ENCODE measurements at regions not wholly inside any gene's neighbourhood (a gene's known extent, or its start where the extent isn't known, plus 50 kb on each side); places are given as distances from the start of the nearest gene placed in this dataset.
A peak's percentile ranks its signal among the peaks of the same experiment; 100 is the strongest.
"Not testable (repeated sequence)": the region's sequence is repeated elsewhere in the genome, so short reads cannot be mapped to it uniquely, and the experiment has no call there.

DNA sequence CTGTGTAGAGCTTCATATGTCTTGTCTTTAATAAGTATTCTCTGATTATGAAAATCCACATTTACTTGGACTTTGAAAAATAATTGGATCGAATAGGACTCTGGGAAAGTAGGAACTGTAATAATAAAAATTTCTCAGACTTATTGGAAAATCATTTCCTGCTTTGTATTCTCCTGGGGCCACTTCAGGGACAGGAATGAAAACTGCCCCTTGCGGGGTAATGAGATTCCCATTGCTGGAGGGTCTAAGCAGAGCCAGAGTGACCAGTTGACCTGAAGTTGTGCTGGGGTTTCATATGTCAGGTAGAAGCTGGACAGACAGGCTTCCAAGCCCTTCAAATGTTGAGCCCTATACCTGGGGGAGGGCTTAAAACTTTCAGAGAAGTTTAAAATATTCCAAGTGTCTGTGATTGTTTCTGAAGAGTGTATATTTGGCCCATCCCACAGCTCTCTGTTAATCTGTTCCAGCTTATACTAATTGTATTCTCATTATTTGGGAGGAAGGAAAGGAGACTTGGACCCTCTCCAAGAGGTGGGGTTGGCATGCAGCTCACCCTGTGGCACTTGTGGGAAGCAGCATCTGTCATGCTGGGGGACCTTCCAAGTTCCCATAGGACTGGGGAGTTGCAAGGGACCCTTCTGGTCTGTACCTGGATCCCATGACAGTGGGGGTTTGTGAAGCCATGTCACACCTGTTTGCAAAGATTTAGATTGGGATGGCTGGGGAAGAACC is 268.7 kb upstream of the ATP5MC3 start:
- DNase-seq: no peak

DNA sequence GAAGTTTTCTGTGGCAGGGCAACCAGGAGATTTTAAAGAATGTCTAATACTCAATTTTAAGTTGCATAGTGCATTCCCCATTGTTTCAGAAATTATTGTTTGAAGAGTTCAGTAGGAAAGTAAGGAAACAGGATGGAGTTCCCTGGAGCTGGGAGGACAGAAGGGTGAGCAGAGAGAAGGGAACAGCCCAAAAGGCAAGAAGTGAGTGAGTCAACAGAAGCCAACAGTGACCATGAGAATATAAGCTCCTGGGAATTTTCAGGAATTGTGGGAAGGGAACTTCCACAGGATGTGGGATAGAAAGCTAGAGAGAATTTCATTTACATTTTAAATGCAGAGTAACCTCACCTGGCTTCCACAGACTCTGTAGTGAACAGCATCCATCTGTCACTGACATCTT is 268.1 kb upstream of the ATP5MC3 start:
- DNase-seq: no peak

DNA sequence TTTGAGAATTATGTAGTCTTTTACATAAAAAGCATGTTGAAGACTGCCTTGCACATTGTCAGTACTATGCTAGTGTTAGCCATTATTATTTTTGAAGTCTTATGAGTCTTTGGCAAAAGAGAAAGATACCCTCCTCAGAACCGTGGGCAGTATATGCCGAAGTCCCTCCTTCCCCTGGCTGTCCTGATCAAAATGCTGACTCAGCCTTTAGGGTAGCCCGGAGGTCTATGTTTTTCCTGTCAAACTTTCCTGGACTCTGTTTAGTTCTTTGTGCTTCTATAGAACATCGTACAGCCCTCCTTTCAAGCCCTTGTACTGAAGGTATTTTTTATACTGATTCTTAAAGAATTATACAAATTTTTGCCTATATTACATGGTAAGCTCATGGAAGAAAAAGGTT is 264.7 kb upstream of the ATP5MC3 start:
- no peak for DNase-seq

DNA sequence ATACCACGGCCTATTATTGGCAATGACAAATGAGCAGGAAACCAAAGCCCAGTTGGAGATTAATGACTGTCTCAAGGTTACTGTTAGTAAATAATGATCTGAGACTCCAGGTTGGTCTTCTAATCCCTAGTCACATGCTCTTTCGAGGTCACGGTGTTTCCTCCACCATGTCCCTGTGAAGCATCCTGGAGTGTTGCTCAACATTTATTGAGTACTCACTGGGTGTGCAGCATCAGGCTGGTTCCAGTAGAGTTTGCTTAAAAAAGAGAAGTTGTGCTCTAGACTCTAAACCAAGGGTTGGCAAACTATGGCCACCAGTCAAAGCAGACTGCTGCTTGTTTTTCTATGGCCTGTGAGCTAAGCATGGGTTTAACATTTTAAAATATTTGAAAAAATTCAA is 263.8 kb upstream of the ATP5MC3 start:
- DNase-seq: no peak

DNA sequence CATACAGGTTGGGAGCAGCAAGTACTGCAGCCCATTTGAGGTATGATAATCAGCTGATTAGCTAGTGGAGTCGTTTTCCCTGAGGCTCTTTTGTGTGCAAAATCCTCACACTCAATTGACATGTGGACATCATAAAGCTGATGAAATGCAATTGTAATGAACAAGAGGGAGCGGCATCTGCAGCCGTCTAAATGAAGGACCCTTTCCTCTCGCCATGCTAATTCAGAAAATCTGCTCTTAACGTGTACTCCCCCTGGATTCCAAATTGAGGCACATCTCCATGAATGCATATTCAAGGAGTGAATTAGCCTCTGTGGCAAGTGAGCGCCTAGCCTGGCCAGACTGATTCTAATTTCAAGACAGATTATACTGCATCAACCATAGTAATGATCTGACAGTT is 260.9 kb upstream of the ATP5MC3 start:
- peak; percentile 57 for DNase-seq

DNA sequence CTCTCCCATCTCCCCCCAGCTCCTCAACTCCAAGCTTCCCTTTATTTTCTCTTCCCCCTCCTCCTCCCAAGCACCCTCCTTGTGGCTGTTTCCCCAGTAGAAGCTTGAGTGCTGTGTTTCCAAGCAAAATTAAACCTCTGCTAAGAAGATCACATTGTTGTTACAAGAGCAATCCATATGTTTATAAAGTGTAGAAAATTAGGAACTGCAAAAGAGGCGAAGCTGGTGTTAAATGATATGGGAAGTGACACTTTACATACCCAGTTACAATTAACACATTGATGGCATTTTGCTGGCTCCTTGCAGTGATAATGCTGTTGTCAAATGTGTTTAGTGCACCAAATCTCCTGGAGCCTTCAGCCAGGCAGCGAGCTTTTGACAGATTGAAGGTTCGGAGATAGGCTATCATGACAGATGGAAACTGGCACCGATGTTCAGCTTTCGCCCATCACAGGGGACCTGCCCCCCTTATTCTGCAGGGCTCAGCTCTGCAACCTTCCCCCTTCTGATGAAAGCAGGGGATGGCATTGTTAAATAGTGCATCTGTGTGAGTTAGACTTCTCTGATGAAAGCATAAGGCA is 259.8 kb upstream of the ATP5MC3 start:
- no peak for DNase-seq

DNA sequence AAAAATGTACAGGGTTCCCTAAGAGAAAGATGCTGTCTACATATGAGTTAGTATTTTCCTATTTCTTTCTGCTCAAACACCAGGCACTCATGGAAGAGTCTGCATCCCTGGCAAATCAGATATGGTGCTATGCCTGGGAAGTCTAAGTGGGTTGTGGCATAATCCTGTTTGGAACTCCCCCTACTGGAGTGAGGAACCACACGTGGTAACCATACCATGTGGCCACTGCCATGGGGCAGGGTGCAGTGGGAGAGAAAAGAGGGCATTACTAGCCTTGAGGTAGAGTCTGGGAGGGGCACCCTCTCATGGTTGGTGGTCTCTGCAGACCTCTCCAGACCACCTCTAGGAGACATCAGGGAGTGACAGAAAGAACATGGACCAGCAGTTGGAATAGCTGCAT is 257.9 kb upstream of the ATP5MC3 start:
- no peak for DNase-seq

DNA sequence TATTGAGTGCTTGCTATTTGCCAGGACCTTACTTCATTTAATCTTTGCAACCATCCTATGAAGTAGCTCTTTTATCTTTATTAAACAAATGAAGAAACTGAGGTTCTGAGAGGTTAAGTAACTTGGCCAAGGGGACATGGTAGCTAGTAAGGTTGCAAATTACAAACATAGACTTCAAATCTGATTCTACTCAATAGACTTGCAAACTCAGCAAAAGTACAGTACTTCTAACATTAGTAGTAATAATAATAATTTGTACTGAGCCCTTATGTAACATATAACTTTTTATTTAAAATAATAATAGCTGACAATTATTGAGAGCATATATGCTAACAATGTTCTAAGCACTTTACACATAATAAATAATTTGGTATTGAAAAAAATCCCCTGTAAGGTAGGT is 255.7 kb upstream of the ATP5MC3 start:
- no peak for DNase-seq

DNA sequence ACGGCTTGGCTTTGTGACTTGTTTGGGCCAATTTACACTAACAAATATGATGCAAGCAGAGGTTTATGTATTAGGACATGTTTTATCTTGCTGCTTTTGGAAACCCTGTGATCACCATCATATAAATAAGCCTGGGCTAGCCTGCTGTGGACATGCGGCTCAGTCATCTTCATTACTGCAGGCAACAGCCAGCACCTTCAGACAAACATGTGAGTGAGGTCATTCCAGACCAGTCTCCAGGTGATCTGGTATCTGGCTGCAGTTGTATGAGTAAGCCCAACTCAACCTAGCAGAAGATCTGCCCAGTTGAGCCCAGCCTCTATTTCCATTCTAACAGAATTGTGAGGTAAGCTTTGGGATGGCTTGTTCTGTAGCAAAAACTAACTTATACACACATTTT is 254.6 kb upstream of the ATP5MC3 start:
- DNase-seq: no peak

DNA sequence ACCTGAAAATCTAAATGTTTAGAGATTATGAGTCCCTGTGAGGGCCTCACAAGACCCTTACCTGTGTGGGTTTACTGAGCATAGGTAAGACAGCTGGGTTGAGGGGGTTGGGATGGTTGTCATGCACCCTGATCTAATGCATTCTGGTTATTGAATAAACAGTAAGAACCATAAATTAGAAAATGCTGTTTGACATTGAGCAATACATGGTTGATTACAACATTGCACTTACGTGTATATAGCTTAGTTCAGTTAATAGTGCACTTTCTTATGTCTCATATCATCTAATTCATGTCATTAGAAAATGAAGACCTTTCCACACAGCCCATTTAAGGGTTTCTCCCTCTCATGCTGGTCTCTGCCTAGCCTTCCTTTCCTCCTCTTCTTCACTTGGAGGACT is 253.5 kb upstream of the ATP5MC3 start:
- DNase-seq: no peak

DNA sequence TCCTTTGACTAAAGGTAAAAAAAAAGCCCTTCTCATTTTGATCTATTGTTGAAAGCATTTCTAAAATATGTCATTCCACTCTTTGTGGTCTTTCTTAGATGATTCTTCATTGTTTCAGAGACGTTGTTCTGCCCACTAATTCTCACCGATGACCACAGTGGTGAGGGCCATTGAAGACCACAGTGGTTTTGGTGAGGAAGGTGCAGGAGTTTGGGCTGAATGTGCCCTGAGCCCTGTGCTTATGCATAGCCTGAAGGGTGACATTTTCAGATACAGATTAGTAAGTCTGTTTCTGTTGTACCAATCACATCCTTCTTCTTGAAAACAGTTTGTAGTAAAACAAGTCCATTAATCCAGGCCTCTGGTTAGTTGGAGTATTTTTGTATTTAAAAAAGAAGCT is 251.3 kb upstream of the ATP5MC3 start:
- no peak for DNase-seq

DNA sequence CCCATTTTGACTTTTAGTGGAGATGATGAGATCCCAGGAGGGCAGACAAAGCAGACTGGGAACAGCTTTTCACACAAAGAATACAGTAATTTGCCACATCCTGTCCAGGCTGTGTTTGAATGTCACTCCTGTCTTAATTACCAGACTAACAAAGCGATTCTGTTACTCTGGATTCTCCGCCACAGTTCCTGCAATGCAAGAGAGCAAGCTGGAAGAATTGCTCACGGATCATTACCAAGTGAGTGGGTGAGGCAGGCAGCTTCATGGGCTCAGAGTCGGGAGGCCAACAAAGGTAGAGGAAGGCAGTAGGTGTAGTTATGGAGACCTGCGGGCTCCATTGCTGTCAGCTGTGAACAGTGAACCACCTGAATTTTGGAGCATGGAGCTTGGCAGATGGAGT is 250.5 kb upstream of the ATP5MC3 start:
- peak; percentile 84 for DNase-seq

DNA sequence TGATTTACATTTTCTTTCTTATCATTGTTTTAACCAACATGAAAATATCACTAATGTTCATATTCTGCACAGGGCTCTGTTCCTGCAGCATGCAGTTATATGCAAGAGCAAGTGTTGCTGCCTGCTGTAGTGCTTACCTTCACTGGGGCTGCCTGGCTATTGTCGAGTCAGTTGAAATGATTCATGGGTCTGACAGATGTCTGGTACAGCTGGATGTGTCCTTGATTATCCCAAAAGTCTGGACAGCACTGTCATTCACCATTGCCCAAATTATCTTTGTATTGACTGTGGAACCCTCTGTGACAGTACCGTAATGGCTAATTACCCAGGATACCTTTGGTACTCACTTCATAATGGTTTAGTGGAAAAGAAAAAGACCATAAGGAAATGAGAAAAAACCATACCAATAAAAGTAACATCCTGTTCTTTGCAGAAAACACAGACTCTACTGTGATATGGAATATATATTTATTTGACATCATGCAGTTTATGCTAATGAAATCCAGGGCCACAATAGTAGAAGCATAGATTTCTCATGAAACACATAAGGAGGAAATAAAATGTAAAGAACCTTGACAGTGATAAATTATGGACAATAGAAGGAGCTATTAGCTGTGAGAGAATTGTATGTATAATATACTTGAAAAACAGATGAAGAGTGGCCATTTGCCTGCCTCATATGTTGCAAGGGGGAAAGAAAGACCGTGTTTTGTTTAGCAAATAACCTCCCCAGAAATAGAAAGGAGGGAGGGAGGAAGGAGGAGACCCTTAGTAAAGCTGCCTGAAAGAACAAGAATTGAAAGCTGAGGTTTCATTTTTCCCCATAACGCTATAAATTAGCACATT is 249.8 kb upstream of the ATP5MC3 start:
- peak; percentile 57 for DNase-seq

DNA sequence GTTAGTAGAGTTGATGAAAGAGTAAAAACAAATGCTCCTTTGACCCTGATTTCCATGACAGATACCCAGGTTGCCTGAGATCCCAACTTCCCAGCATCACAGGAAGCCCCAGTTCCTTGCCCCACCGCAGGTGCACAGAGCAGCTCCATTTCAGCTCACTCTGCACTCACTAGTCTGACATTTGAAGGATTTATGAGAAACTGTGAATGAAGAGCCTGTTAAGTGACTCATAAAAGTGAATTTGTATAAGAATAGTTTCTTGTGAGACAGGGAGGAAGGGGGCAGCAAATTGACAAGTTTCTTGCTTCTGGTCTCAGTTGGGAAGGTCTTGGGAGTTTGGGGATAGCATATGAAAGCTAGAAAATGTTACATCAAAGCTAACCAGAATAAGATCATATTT is 248.7 kb upstream of the ATP5MC3 start:
- DNase-seq: no peak

DNA sequence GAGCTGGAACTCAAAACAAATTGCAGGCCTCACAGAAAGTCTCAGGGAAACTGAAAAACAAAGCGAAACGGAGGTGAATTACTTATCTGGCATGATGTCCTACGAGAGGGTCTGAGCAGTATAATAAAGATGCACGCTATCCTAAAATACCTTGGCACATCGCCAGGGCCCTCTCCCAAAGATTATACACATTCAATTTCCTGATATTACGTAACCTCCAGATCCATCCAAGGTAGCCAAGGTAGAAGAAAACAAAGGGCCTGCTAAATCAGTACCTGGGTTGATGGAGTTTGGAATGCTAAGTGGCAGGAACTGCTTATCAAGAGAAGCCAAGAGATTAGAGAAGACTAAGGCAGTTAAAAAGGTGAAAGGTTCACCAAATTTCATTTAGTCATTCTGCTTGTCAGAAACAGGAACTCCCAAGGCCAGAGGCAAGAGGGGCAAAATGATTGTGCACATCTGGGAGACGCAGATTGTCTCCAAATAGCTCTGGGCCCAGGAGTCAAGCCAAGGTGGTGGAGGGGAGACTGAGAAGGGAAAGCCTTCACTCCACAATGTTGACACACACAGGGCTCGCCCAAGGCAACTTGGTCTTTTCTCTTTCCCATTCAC is 236.8 kb upstream of the ATP5MC3 start:
- no peak for DNase-seq

DNA sequence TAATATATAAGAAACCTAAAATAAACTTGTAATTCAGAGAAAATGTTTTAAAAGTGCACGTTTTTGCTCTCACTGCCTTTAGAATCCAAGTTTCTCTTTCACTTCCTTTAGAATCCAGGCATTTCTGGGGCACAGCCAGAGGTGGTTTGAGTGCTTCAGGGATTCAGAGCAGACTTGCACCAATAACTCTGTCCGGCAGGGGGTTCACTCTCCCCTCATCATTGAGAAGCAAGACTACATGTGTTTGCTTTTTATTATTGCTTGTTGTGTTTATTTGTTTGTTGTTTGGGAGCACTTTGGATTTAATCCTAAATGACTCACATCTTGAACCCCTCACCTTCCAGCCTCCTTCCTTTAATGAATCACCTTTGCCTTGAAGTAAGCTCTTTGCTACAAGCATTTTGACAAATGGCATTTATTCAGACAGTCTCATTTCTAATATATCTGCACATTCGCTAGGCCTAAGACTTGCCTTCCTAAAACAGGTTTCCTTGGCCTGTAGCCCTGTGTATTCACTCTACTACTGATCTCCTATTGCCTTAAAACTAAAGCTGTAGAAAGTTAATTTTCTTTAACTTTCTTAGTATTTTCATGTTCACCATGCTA is 233.5 kb upstream of the ATP5MC3 start:
- peak; percentile 13 for DNase-seq

DNA sequence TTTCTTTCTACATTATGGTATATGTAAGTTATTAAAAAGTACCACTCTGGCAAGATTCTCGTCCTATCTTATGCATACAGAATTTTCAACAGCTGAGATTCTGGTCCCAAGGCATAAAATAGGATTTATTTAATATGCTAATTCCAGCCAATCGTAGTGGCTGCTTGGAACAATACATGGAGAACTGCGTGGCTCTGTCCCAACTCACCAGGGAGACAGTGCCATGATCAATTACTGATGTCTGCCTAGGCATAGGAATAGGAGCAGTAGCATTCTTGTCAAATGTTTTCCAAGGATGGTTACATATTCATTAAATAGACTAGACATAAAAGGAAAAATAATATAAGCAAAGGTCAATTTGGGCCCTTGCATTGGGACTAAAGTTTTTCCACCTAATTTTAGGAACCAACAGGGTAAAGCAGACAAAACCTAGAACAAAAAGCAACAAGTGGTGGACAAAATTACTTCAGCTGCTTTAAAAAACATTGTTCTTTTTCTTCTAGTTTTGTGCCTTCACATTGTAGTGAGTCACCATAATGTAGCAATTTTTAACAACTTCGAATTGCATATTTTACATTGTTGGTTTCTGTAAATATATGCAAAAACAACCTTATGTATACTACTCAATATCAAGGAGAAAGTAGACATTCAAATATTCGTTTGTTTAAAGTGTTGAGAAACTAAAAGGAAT is 232.8 kb upstream of the ATP5MC3 start:
- DNase-seq: no peak

DNA sequence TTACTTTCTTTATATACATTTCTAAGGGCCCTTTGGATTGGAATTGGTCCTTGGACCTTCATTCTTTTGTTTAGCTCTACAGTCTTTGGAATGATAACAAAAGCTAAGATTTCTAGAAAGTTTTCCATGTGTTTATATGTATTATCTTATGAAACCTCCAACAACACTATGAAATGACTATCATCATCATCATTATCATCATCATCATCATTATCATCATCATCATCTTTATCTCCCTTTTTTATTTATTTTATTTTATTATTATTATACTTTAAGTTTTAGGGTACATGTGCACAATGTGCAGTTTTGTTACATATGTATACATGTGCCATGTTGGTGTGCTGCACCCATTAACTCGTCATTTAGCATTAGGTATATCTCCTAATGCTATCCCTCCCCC is 229.4 kb upstream of the ATP5MC3 start:
- not testable (repeated sequence) for DNase-seq

DNA sequence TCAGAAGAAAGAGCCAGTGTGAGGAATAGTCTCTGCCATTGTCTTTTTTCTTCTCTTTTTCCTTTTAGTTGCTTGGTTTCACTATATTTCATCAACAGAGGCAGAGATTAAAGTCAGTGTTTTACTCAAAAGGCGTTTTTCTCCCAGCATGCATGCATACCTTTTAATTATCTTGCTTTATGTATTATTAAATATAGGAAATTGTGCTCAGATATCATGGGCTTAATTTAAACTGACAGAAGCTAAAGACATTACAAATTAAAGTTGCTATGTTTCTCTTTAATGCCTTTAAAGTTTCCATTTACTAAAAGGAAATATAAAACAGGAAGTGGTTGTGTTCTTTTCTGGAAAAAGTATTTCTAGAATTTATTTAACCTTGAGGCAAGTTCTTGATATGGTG is 223.3 kb upstream of the ATP5MC3 start:
- DNase-seq: no peak

DNA sequence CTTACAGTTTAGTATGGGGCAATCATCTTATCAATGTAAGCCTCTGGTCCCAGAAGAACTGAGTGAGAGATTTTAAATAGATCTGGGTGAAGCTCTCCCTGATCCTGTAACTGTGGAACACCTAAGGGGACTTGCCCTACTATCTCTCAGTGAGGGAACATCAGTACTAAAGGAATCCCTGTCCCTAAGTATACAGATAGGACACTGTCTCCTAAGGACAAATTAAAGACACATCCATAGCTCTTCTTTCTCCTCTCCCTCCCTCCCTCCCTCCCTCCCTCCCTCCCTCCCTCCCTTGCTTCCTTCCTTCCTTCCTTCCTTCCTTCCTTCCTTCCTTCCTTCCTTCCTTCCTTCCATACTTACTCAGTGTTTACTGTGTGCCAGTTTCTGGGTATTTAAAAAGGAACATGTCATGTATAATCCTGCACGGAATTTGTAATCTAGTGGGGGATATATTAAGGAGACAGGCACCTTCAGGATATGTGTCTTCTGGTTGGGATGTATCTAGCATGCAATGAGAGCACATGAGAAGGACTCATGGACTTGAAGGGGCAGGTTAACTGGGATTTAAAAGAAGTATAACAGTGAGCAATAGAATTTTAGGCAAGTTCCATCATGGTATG is 222.2 kb upstream of the ATP5MC3 start:
- DNase-seq: no peak

DNA sequence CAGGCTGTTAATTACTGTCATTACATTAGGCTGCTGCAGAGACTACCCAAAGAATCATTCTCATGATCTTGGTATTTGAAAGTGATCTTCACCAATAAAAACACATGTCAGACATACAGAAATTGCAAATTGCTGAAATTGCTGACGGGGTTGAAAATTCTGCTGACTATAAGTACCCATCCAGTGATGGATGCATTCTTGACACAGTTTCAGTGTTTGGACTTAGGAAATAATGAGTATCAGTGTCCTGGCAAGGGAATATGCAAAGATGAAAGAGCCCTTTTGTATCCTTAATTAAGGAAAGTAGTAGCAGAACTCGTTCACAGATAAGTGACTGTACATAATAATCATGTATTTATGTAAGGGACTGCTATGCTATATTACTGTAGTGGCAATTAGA is 221.1 kb upstream of the ATP5MC3 start:
- peak; percentile 34 for DNase-seq

DNA sequence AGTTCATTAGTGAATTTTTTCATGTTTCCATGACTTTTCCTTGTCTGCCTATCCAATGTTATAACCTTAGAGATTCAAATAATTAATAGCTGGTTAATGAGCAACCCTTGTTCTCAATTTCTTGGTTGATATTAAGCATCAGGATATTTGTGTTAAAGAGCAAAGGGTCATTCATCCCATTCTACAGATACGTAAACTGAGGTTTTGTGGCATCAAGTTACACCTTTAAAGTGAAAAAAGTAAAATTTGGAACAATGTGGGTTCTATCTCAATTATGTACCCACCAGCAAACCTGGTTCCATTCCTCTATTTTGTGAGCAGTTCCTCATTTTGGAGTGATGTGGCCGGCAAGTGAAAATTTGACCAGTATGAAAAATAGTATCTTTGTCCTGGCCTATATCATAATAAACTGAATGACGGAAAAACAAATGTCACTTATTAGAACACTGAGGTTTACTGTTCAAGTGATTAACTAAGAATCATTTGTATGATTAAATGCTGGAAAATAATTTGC is 220.5 kb upstream of the ATP5MC3 start:
- no peak for DNase-seq
